HEK293 (cell line): ENCODE measurements at regions not wholly inside any gene's neighbourhood (a gene's known extent, or its start where the extent isn't known, plus 50 kb on each side); places are given as distances from the start of the nearest gene placed in this dataset.
A peak's percentile ranks its signal among the peaks of the same experiment; 100 is the strongest.

Experiments
- ELK4 ChIP-seq: IDR thresholded peaks from 2 replicates; pipeline ENCODE4 v1.6.1; 2011; ENCODE audit warnings: mild to moderate bottlenecking, low read depth, low read length, borderline replicate concordance
- GLI2 ChIP-seq: fragments of 450-650 bp; formaldehyde crosslinking; IDR thresholded peaks from 2 replicates; pipeline ENCODE4; 2017; ENCODE audit warnings: missing biosample characterization, missing genetic modification characterization, low read depth, borderline replicate concordance
- IKZF3 ChIP-seq: fragments of 450-650 bp; IDR thresholded peaks from 2 replicates; pipeline ENCODE4 v1.5.0; 2018; ENCODE audit warnings: missing biosample characterization, mild to moderate bottlenecking, missing genetic modification characterization, moderate library complexity
- INSM2 ChIP-seq: fragments of 450-650 bp; formaldehyde crosslinking; IDR thresholded peaks from 2 replicates; pipeline ENCODE4 v1.5.1; 2016; ENCODE audit warnings: missing biosample characterization, missing genetic modification characterization
- MZF1 ChIP-seq: fragments of 450-650 bp; formaldehyde crosslinking; IDR thresholded peaks from 2 replicates; pipeline ENCODE4 v1.5.1; 2017; ENCODE audit warnings: missing biosample characterization, missing genetic modification characterization, borderline replicate concordance
- PRDM6 ChIP-seq: fragments of 450-650 bp; formaldehyde crosslinking; IDR thresholded peaks from 2 replicates; pipeline ENCODE4 v1.5.1; 2017; ENCODE audit warnings: missing biosample characterization, missing genetic modification characterization
- RBAK ChIP-seq: fragments of 450-650 bp; formaldehyde crosslinking; IDR thresholded peaks from 2 replicates; pipeline ENCODE4 v1.5.1; 2016; ENCODE audit warnings: missing biosample characterization, missing genetic modification characterization
- YY1 ChIP-seq: fragments of 450-650 bp; formaldehyde crosslinking; IDR thresholded peaks from 2 replicates; pipeline ENCODE4 v1.5.1; 2018; ENCODE audit warnings: missing biosample characterization, missing genetic modification characterization
- ZBTB48 ChIP-seq: fragments of 450-650 bp; formaldehyde crosslinking; IDR thresholded peaks from 2 replicates; pipeline ENCODE4 v1.5.1; 2016; ENCODE audit warnings: missing biosample characterization, missing genetic modification characterization
- ZEB2 ChIP-seq: fragments of 450-650 bp; formaldehyde crosslinking; IDR thresholded peaks from 2 replicates; pipeline ENCODE4 v1.5.1; 2016; ENCODE audit warnings: missing biosample characterization, missing genetic modification characterization
- ZNF10 ChIP-seq: fragments of 450-650 bp; formaldehyde crosslinking; IDR thresholded peaks from 2 replicates; pipeline ENCODE4 v1.5.1; 2017; ENCODE audit warnings: missing biosample characterization, missing genetic modification characterization
- ZNF112 ChIP-seq: fragments of 450-650 bp; formaldehyde crosslinking; IDR thresholded peaks from 2 replicates; pipeline ENCODE4 v1.5.0; 2017; ENCODE audit warnings: missing biosample characterization, missing genetic modification characterization
- ZNF398 ChIP-seq: fragments of 450-650 bp; formaldehyde crosslinking; IDR thresholded peaks from 2 replicates; pipeline ENCODE4 v1.5.1; 2017; ENCODE audit warnings: missing biosample characterization, missing genetic modification characterization
- ZNF416 ChIP-seq: fragments of 450-650 bp; formaldehyde crosslinking; IDR thresholded peaks from 2 replicates; pipeline ENCODE4 v1.5.1; 2016; ENCODE audit warnings: missing biosample characterization, missing genetic modification characterization
- ZNF514 ChIP-seq: fragments of 450-650 bp; formaldehyde crosslinking; IDR thresholded peaks from 2 replicates; pipeline ENCODE4 v1.5.1; 2016; ENCODE audit warnings: missing biosample characterization, missing genetic modification characterization
- ZNF530 ChIP-seq: fragments of 450-650 bp; formaldehyde crosslinking; IDR thresholded peaks from 2 replicates; pipeline ENCODE4 v1.5.1; 2016; ENCODE audit warnings: low read depth, missing biosample characterization, missing genetic modification characterization
- ZNF544 ChIP-seq: fragments of 450-650 bp; formaldehyde crosslinking; IDR thresholded peaks from 2 replicates; pipeline ENCODE4 v1.5.0; 2017; ENCODE audit warnings: missing biosample characterization, missing genetic modification characterization
- ZNF629 ChIP-seq: fragments of 450-650 bp; formaldehyde crosslinking; IDR thresholded peaks from 2 replicates; pipeline ENCODE4 v1.5.1; 2017; ENCODE audit warnings: missing biosample characterization, missing genetic modification characterization
- ZNF654 ChIP-seq: fragments of 450-650 bp; formaldehyde crosslinking; IDR thresholded peaks from 2 replicates; pipeline ENCODE4 v1.5.1; 2016; ENCODE audit warnings: low read depth, missing biosample characterization, missing genetic modification characterization
- ZNF677 ChIP-seq: fragments of 450-650 bp; IDR thresholded peaks from 2 replicates; pipeline ENCODE4 v1.5.0; 2018; ENCODE audit warnings: missing biosample characterization, mild to moderate bottlenecking, missing genetic modification characterization, moderate library complexity
- ZNF76 ChIP-seq: fragments of 450-650 bp; formaldehyde crosslinking; IDR thresholded peaks from 2 replicates; pipeline ENCODE4; 2016; ENCODE audit warnings: low read depth, missing biosample characterization, missing genetic modification characterization, borderline replicate concordance
- ZNF777 ChIP-seq: fragments of 450-650 bp; formaldehyde crosslinking; IDR thresholded peaks from 2 replicates; pipeline ENCODE4 v1.5.1; 2017; ENCODE audit warnings: missing biosample characterization, missing genetic modification characterization, borderline replicate concordance
- ZNF843 ChIP-seq: fragments of 450-650 bp; formaldehyde crosslinking; IDR thresholded peaks from 2 replicates; pipeline ENCODE4 v1.5.1; 2016; ENCODE audit warnings: missing biosample characterization, missing genetic modification characterization
- TF ChIP-seq, protein P1 (sequence below): fragments of 450-650 bp; formaldehyde crosslinking; conservative IDR thresholded peaks from 2 replicates; pipeline ENCODE4 v1.5.1; 2016; ENCODE audit warnings: low read depth, missing biosample characterization, missing genetic modification characterization
- TF ChIP-seq, protein P2 (sequence below): fragments of 450-650 bp; formaldehyde crosslinking; IDR thresholded peaks from 2 replicates; pipeline ENCODE4 v1.5.1; 2016; ENCODE audit warnings: missing biosample characterization, missing genetic modification characterization

DNA sequence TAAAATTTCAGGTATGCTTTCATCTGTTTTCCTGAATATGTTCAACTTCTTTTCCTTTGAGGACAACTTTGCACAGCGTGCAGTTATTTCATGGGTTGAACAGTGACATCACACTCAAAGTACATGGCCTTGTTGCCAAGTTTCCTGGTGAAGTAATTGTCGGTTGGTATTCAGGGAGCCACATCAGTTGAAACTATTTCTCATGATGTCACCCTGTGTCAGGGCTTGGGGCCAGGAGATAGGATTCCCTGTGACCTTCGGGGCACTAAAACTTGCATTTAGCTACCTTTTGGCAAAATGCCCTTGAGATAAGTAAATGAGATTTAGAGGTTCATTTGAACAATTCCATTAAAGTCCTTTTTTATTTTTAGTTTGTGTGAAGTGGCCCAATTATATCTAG is 383.9 kb downstream of the SH3GL2 start (continued):
- TF ChIP-seq ZBTB48 (tag by site-specific recombination) (no peak), ZNF654 (tag by site-specific recombination) (no peak), ZNF416 (tag by site-specific recombination) (no peak), ZNF10 (tag by site-specific recombination) (peak; percentile 88), PRDM6 (tag by site-specific recombination) (peak; percentile 68; the same call in 1 of the 2 replicates), ELK4 (no peak), ZNF76 (0 out of 2 replicates have a peak, but pooled peaks have one; percentile 16), INSM2 (tag by site-specific recombination) (peak; percentile 74; the same call in 1 of the 2 replicates), GLI2 (tag by site-specific recombination) (no peak), IKZF3 (tag by site-specific recombination) (peak; percentile 35; the same call in 1 of the 2 replicates), RBAK (tag by site-specific recombination) (no peak), ZNF514 (tag by site-specific recombination) (no peak), YY1 (no peak), ZNF530 (tag by site-specific recombination) (no peak), MZF1 (tag by site-specific recombination) (no peak), ZNF777 (no peak), ZNF112 (tag by site-specific recombination) (no peak), ZNF843 (tag by site-specific recombination) (peak; percentile 74; the same call in 1 of the 2 replicates), ZNF629 (tag by site-specific recombination) (peak; percentile 97), ZEB2 (peak; percentile 80), ZNF677 (tag by site-specific recombination) (no peak), ZNF398 (tag by site-specific recombination) (0 out of 2 replicates have a peak, but pooled peaks have one; percentile 29), ZNF544 (no peak)
- TF ChIP-seq, protein P1, sequence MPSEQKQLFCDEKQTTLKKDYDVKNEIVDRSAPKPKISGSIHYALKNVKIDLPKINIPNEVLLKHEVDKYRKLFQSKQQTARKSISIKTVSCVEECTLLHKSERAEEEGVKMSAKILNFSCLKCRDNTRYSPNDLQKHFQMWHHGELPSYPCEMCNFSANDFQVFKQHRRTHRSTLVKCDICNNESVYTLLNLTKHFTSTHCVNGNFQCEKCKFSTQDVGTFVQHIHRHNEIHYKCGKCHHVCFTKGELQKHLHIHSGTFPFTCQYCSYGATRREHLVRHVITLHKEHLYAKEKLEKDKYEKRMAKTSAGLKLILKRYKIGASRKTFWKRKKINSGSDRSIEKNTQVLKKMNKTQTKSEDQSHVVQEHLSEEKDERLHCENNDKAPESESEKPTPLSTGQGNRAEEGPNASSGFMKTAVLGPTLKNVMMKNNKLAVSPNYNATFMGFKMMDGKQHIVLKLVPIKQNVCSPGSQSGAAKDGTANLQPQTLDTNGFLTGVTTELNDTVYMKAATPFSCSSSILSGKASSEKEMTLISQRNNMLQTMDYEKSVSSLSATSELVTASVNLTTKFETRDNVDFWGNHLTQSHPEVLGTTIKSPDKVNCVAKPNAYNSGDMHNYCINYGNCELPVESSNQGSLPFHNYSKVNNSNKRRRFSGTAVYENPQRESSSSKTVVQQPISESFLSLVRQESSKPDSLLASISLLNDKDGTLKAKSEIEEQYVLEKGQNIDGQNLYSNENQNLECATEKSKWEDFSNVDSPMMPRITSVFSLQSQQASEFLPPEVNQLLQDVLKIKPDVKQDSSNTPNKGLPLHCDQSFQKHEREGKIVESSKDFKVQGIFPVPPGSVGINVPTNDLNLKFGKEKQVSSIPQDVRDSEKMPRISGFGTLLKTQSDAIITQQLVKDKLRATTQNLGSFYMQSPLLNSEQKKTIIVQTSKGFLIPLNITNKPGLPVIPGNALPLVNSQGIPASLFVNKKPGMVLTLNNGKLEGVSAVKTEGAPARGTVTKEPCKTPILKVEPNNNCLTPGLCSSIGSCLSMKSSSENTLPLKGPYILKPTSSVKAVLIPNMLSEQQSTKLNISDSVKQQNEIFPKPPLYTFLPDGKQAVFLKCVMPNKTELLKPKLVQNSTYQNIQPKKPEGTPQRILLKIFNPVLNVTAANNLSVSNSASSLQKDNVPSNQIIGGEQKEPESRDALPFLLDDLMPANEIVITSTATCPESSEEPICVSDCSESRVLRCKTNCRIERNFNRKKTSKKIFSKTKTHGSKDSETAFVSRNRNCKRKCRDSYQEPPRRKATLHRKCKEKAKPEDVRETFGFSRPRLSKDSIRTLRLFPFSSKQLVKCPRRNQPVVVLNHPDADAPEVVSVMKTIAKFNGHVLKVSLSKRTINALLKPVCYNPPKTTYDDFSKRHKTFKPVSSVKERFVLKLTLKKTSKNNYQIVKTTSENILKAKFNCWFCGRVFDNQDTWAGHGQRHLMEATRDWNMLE, result 0 out of 2 replicates have a peak, but pooled peaks have one; percentile 25
- TF ChIP-seq, protein P2, sequence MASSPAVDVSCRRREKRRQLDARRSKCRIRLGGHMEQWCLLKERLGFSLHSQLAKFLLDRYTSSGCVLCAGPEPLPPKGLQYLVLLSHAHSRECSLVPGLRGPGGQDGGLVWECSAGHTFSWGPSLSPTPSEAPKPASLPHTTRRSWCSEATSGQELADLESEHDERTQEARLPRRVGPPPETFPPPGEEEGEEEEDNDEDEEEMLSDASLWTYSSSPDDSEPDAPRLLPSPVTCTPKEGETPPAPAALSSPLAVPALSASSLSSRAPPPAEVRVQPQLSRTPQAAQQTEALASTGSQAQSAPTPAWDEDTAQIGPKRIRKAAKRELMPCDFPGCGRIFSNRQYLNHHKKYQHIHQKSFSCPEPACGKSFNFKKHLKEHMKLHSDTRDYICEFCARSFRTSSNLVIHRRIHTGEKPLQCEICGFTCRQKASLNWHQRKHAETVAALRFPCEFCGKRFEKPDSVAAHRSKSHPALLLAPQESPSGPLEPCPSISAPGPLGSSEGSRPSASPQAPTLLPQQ (tag by site-specific recombination), result peak; percentile 70
